ENCODE measurements at regions not wholly inside any gene's neighbourhood (a gene's known extent, or its start where the extent isn't known, plus 50 kb on each side); places are given as distances from the start of the nearest gene placed in this dataset.
"Not testable (repeated sequence)": the region's sequence is repeated elsewhere in the genome, so short reads cannot be mapped to it uniquely, and the experiment has no call there.

DNA sequence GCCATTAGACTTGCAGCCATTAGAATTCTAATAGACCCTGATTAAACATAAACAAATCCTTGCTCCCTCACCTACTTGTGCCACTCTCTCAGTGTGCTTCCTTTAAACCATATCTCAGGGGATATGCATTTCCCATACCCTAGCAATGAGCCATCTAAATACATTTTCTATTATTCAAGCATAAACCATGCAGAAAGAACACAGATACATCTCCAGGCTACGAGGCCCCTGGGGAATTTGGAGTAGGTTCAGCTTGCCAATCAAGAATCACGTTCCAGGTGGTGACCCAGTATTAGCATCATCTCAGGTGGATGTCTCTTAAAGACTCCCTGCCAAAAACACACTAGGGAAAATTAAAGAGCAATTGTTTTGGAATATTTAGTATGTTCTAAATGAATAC is 93.0 kb upstream of the CCL21 start:
- FAIRE-seq (no peak), DNase-seq (ENCODE audit: extremely low spot score, insufficient read length, low read depth) (no peak)

DNA sequence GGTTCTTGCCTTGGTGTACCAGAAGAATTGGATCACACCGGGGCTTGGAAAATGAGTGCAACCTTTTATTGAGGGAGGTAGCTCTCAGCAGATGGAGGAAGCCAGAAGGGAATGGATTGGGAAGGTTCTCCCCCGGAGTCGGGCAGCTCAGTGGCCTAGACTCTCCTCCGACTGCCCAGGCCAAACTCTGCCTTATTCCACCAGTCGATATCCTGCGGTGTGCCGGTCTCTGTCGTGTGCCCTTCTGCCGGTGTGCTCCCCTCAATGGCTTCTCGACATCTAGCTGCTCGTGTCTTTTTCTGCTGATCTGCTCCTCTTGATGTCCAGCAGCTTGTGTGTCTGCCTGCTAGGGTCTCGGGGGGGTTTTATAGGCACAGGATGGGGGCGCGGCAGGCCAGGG is 87.4 kb upstream of the CCL21 start:
- DNase-seq (ENCODE audit: extremely low spot score, insufficient read length, low read depth) = no peak
- no peak for FAIRE-seq

DNA sequence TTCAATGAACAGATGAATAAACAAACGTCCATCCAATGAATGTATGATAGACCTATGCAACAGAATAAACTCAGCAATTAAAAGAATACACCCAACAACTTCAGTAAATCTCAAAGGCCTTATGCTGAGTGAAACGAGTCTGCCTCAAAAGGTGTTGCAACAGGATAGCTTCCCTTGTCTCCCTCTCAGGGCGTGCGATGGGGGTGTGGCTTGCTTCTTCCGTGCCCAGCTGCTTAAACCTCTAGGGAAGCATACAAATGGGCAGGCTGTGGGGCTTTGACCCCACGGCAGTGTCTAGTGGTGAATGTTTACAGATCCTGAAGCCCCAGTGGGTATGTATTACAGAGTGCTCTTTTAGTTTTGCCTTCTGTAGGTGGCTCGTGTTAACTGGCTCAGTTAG is 87.0 kb upstream of the CCL21 start:
- DNase-seq (ENCODE audit: extremely low spot score, insufficient read length, low read depth) (no peak), FAIRE-seq (no peak)

DNA sequence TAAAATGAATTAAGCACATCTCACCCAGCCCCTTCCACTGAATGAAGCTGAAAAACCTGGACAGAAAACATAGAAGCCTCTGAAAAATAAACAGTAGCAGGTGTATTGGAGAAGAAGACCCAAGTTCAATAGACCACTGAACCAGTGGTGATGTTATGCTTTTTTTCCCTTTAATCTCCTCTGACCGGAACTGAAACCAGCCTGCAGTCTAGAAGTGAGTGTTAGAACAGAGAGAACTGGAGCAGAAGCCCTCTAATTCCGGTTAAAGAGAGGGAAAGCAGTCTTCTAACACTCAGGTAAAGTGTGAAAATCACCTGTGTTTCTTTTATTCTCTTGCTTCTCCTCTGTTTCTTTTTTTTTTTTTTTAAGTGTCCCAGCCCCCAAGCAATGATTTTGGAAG is 83.5 kb upstream of the CCL21 start:
- FAIRE-seq = no peak
- peak; percentile 9 for DNase-seq (ENCODE audit: extremely low spot score, insufficient read length, low read depth)

DNA sequence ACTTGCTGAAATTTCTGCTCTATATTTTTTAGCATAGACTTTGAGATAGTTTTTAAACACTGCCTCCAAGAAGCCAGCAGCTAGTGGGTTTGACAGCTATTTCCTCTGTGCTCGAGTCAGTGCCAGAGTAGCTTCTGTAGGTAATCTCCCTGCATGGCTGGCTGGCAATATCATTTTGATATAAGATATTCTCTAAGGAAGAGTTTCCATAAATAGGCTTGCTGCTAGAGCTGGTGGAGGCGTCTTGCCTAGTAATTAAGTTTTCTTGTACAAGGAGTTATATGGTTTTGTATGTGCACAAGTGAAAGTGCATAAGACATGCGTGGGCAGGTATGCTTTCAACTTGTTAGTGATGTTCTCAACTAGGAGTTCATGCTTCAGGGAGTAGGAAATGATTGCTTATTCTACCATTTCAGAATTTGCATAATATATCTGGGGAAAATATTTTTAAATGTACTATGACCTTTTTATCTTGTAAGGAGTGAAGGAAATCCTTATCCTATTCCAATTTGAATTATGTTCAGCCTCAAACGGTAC is 74.1 kb upstream of the CCL21 start:
- peak; percentile 4 for DNase-seq (ENCODE audit: extremely low spot score, insufficient read length, low read depth)
- FAIRE-seq = no peak

DNA sequence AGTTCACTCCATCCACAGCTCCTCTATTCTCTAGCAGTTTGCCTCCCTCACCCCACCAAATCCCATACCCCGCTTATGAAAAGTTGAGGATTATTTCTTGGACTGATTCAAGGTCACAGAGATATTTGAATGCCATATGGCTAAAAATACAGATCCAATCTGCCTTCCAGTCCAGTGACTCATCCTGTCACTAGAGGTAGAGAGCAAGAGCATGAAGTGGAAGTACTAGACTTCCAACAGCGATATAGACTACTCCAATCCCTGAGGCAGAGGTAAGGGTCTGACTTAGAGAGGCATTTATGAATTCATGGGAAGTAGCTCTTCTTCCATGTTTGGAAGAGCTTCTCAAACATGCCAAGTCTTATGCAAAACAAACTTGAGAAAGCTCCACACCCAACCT is 72.4 kb upstream of the CCL21 start:
- FAIRE-seq (no peak), DNase-seq (ENCODE audit: extremely low spot score, insufficient read length, low read depth) (no peak)

DNA sequence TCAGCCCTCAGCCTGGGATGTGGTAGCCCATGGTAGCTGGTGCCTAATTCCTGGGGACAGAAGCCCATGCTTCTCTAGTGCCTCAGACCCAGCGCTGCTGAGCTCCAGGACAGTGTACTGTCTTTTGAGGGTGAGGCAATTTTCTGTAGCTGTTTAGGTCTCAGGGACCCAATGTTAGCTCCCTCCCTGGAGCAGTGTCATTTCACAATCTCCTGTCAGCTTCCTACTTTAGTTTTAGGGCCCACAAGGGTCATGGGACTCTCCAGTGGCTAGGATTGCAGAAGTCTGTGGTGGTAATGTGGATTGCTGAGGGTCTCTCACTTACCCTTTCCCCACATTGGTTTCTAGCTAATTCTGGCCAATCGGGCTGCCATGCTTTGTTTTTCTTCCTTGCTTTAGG is 67.7 kb upstream of the CCL21 start:
- FAIRE-seq (no peak), DNase-seq (ENCODE audit: extremely low spot score, insufficient read length, low read depth) (no peak)

DNA sequence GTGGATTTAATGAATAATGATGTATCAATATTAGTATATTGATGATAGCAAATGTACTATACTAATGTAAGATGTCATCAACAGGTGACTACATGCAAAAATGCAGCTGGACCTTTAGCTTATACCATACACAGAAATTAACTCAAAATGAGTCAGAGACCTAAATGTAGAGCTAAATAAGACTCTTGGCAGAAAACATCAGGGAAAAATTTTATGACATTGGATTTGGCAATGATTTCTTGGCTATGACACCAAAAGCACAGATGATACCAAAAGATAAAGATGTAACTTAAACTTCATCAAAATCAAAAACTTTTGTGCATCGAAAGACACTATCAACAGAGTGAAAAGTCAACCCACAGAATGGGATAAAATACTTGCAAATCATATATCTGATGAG is 64.0 kb upstream of the CCL21 start:
- FAIRE-seq = no peak

DNA sequence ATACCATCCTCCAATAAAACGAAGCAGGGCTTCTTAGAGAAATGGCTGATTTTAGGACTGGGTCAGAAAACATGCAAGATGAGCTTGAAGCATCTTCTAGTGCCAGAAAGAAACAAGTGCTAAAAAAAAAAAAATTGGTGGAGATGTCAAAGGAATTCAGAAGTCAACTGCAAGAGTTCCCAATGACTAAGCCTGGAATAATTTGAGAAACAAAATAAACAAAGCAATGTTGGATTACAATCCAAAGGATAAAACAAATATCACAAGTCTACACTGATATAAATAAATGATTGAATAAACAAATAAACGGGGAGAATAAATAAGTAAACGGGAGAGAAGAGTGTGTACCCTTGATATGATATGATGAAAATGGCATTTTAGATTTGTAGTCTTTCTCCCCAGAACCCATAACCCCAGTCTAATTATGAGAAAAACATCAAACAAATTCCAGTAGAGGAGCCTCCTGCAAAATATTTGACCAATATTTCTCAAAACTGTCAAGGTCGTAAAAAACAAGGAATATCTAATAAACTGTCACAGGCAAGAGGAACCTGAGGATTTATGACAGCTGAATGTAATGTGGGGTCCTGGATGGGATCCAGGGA is 63.5 kb upstream of the CCL21 start:
- FAIRE-seq = no peak
- DNase-seq (ENCODE audit: extremely low spot score, insufficient read length, low read depth) = no peak

More for the DNA sequence above, 64.0 kb upstream of the CCL21 start:
- DNase-seq (ENCODE audit: extremely low spot score, insufficient read length, low read depth) = no peak

DNA sequence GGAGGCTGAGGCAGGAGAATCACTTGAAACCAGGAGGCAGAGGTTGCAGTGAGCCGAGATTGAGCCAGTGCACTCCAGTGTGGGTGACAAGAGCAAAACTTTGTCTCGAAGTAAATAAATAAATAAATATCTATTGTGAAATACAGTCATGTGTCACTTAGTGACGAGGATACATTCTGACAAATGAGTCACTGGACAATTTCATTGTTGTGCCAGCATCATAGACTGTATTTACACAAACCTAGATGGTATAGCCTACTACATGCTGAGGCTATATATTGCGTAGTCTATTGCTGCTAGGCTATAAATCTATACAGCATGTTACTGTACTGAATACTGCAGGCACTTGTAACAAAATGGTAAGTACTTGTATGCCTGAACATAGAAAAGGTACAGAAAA is 61.1 kb upstream of the CCL21 start:
- FAIRE-seq (no peak), DNase-seq (ENCODE audit: extremely low spot score, insufficient read length, low read depth) (no peak)

DNA sequence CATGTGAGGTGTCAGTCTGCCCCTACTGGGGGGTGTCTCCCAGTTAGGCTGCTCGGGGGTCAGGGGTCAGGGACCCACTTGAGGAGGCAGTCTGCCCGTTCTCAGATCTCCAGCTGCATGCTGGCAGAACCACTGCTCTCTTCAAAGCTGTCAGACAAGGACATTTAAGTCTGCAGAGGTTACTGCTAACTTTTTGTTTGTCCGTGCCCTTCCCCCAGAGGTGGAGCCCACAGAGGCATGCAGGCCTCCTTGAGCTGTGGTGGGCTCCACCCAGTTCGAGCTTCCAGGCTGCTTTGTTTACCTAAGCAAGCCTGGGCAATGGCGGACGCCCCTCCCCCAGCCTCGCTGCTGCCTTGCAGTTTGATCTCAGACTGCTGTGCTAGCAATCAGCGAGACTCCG is 57.2 kb upstream of the CCL21 start:
- not testable (repeated sequence) for DNase-seq (ENCODE audit: extremely low spot score, insufficient read length, low read depth); FAIRE-seq

DNA sequence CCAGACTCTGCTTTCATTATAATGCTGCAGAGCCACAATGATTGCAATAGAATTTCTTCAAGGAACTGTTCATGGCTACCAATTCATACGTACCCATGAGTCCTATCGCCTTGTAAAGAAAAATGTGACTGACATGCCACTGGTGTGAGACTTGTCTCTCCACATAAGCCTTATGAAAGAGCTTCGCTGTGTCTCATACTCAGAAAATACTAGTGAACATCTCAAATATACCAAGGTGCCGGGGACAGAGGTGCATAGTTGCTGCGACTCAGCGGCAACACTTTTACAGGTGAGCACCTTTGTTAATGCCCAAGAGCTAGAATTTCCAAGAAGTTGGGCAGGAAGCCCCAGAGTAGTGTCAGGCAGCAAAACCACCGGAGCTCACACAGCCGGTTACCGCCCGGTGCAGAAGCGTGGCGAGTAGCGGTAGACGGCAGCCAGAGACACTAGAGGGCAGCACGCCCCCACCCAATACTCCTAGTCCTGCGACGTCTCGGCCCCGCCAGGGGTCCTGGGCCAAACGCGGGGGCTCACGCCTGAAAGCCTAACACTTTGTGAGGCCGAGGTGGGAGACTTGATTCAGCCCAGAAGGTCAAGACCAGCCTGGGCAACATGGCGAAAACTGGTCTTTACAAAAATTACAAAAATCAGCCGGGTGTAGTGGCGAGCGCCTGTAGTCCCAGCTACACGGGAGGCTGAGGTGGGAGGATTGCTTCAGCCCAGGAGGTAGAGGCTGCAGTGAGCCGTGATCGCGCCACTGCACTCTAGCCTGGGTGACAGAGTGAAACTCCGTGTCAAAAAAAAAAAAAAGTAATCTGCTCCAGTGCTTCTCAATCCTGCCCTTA is 50.5 kb upstream of the CCL21 start:
- DNase-seq (ENCODE audit: extremely low spot score, insufficient read length, low read depth) (peak; percentile 22), FAIRE-seq (peak; percentile 62)

Data from GM18507 (cell line).